ENCODE measurements at regions not wholly inside any gene's neighbourhood (a gene's known extent, or its start where the extent isn't known, plus 50 kb on each side); places are given as distances from the start of the nearest gene placed in this dataset.
"Not testable (repeated sequence)": the region's sequence is repeated elsewhere in the genome, so short reads cannot be mapped to it uniquely, and the experiment has no call there.

DNA sequence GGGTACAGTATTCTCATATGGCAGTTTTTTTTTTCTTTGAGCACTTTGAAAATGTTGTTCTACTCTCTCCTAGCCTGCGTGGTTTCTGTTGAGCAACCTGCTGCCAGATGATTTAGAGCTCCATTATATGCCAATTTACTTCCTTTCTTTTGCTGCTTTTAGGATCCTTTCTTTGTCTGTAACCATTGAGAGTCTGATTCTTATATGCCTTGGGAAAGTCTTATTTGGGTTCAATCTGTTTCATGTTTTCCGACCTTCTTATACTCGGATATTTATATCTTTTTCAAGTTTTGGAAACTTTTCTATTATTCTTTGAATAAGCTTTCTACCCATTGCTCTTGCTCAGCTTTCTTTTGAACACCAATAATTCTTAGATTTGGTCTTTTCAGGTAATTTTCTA, 138.1 kb upstream of the RAG2 start:
- TF ChIP-seq, protein P1, sequence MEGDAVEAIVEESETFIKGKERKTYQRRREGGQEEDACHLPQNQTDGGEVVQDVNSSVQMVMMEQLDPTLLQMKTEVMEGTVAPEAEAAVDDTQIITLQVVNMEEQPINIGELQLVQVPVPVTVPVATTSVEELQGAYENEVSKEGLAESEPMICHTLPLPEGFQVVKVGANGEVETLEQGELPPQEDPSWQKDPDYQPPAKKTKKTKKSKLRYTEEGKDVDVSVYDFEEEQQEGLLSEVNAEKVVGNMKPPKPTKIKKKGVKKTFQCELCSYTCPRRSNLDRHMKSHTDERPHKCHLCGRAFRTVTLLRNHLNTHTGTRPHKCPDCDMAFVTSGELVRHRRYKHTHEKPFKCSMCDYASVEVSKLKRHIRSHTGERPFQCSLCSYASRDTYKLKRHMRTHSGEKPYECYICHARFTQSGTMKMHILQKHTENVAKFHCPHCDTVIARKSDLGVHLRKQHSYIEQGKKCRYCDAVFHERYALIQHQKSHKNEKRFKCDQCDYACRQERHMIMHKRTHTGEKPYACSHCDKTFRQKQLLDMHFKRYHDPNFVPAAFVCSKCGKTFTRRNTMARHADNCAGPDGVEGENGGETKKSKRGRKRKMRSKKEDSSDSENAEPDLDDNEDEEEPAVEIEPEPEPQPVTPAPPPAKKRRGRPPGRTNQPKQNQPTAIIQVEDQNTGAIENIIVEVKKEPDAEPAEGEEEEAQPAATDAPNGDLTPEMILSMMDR (IDR thresholded peaks at IDR 0.05; ENCODE audit: extremely low read depth, low read depth, low read length), result no peak
- H3K9me3 ChIP-seq (ENCODE audit: low read depth, low read length), result no peaks in the 10 kb centered on the region
- H3K27ac ChIP-seq (ENCODE audit: low read depth, low read length), result no peak overlapping the region
- H3K79me2 ChIP-seq (ENCODE audit: insufficient read depth, low read length), result no peaks in the 10 kb centered on the region
- H3K4me3 ChIP-seq (ENCODE audit: insufficient read depth, low read length), result no peak overlapping the region
- DNase-seq (ENCODE audit: insufficient read length, low spot score, missing footprints), result no peak
- H3K4me2 ChIP-seq (ENCODE audit: insufficient read depth, low read length), result no peak overlapping the region
- no peaks in the 10 kb centered on the region for H4K20me1 ChIP-seq (ENCODE audit: insufficient read depth, low read length)
- H3K27me3 ChIP-seq (ENCODE audit: insufficient read depth, low read length), result no peaks in the 10 kb centered on the region
- H2AFZ ChIP-seq (ENCODE audit: low read length), result no peak overlapping the region
- H3K4me1 ChIP-seq (ENCODE audit: insufficient read depth, low read length), result no peaks in the 10 kb centered on the region
- no peaks in the 10 kb centered on the region for H3K36me3 ChIP-seq (ENCODE audit: insufficient read depth, low read length)

DNA sequence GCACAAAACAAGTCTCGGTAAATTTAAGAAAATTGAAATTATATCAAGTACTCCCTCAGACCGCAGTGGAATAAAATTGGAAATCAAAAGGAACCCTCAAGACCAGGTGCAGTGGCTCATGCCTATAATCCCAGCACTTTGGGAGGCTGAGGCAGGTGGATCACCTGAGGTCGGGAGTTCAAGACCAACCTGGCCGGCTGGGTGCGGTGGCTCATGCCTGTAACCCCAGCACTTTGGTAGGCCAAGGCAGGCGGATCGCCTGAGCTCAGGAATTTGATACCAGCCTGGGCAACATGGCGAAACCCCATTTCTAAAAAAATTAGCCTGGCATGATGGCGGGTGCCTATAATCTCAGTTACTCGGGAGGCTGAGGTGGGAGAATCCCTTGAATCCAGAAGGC, 135.7 kb upstream of the RAG2 start:
- not testable (repeated sequence) for H3K4me3 ChIP-seq (ENCODE audit: insufficient read depth, low read length); H3K36me3 ChIP-seq (ENCODE audit: insufficient read depth, low read length); H3K79me2 ChIP-seq (ENCODE audit: insufficient read depth, low read length); H3K4me1 ChIP-seq (ENCODE audit: insufficient read depth, low read length); H4K20me1 ChIP-seq (ENCODE audit: insufficient read depth, low read length); H3K27ac ChIP-seq (ENCODE audit: low read depth, low read length); H3K4me2 ChIP-seq (ENCODE audit: insufficient read depth, low read length); DNase-seq (ENCODE audit: insufficient read length, low spot score, missing footprints); H2AFZ ChIP-seq (ENCODE audit: low read length); H3K27me3 ChIP-seq (ENCODE audit: insufficient read depth, low read length); H3K9me3 ChIP-seq (ENCODE audit: low read depth, low read length)

- no peak for DNase-seq (ENCODE audit: insufficient read length, low spot score, missing footprints)
- Histone ChIP-seq H3K27me3 (ENCODE audit: insufficient read depth, low read length) (no peaks in the 10 kb centered on the region), H3K36me3 (ENCODE audit: insufficient read depth, low read length) (no peaks in the 10 kb centered on the region)
Observed at GRCh38 chr11:36730761-36731160, 132.7 kb upstream of the RAG2 start.

DNA sequence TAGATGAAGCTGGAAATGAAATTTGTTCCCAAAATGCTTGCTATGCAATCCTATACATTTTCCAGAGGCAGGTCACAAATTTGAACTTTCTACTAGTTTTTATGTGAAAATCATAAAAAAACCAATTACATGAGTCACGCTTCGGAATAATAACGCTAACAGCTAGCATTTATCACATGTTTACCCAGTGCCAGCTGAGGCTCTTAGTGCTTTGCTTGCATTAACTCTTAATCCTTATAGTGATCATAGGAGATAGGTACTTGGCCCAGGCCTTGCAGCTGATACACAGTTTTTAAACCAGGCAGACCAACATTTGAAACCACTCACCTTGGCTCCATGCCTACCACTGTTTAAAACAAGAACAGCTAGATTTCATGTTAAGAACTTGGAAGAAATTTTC, 131.8 kb upstream of the RAG2 start:
- no peaks in the 10 kb centered on the region for H3K9me3 ChIP-seq (ENCODE audit: low read depth, low read length)
- H3K4me1 ChIP-seq (ENCODE audit: insufficient read depth, low read length), result no peaks in the 10 kb centered on the region
- H3K4me2 ChIP-seq (ENCODE audit: insufficient read depth, low read length), result no peak overlapping the region
- no peaks in the 10 kb centered on the region for H3K79me2 ChIP-seq (ENCODE audit: insufficient read depth, low read length)
- H3K36me3 ChIP-seq (ENCODE audit: insufficient read depth, low read length), result no peaks in the 10 kb centered on the region
- DNase-seq (ENCODE audit: insufficient read length, low spot score, missing footprints), result no peak
- no peak overlapping the region for H3K4me3 ChIP-seq (ENCODE audit: insufficient read depth, low read length)
- no peak overlapping the region for H3K27ac ChIP-seq (ENCODE audit: low read depth, low read length)
- no peaks in the 10 kb centered on the region for H4K20me1 ChIP-seq (ENCODE audit: insufficient read depth, low read length)
- H3K27me3 ChIP-seq (ENCODE audit: insufficient read depth, low read length), result no peaks in the 10 kb centered on the region
- TF ChIP-seq, protein P1 (IDR thresholded peaks at IDR 0.05; ENCODE audit: extremely low read depth, low read depth, low read length), result no peak
- no peak overlapping the region for H2AFZ ChIP-seq (ENCODE audit: low read length)

More at GRCh38 chr11:36730761-36731160, 132.7 kb upstream of the RAG2 start:
- TF ChIP-seq, protein P1 (IDR thresholded peaks at IDR 0.05; ENCODE audit: extremely low read depth, low read depth, low read length), result no peak
- Histone ChIP-seq H4K20me1 (ENCODE audit: insufficient read depth, low read length) (no peaks in the 10 kb centered on the region), H3K79me2 (ENCODE audit: insufficient read depth, low read length) (no peaks in the 10 kb centered on the region), H3K4me3 (ENCODE audit: insufficient read depth, low read length) (no peak overlapping the region), H3K4me1 (ENCODE audit: insufficient read depth, low read length) (no peaks in the 10 kb centered on the region), H3K27ac (ENCODE audit: low read depth, low read length) (no peak overlapping the region), H3K9me3 (ENCODE audit: low read depth, low read length) (no peaks in the 10 kb centered on the region), H3K4me2 (ENCODE audit: insufficient read depth, low read length) (no peak overlapping the region), H2AFZ (ENCODE audit: low read length) (no peak overlapping the region)

All from osteoblast (primary cell).